ENCODE measurements at regions not wholly inside any gene's neighbourhood (a gene's known extent, or its start where the extent isn't known, plus 50 kb on each side); places are given as distances from the start of the nearest gene placed in this dataset.

DNA sequence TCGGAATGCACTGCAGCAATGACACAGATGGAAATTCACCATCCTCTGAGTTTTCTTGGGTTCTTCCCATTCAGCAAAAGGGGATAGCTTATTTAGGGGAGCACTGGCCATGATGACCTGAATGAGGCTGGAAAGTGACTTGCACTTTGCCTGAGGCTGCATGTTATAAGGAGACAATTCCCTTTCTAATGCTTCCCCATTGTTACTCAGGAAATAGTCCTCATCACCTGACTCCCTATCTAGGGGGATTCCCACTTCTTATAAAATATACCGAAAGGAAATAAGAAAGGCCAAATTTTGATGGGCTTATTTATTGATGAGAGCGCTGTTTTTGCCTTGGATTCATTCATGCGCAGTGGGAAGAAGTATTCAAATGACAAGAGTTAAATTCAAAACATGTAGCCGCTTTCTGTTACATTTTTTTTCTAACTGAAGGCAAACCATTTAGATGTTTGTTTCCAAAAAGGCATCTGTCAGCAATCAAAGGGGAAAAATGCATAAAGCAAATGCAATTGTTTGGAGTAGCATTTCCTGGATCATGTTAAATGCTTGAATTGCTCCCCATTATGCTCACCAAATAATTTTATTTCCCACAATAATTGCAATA, 220.3 kb upstream of the NFIA start:
- DNase-seq (ENCODE audit: extremely low spot score): no peak
- POLR2A ChIA-PET: no interaction called here
- TF ChIP-seq CTCF (IDR thresholded peaks at IDR 0.05; ENCODE audit: control extremely low read depth, extremely low read depth, low read depth, missing control alignments): no peak
- CTCF ChIA-PET: no interaction called here

DNA sequence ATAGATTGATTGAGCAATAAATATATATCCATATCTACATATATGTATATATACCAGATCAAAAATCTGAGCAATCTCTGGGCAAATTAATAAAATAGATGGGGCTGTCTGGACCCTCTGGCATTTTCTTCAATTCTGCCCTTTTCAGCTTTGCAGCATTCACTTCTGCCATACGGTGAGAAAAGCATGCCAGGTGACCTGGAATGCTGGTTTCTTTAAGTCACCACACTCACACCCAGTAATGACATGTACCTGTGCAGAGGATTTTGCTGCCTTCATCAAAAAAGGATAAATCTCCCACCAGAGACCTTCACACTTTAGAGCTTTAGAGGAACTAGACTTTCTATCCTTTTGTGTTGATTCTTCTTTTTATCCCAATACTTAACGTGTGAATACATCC, 223.2 kb upstream of the NFIA start:
- no peak for TF ChIP-seq CTCF (IDR thresholded peaks at IDR 0.05; ENCODE audit: control extremely low read depth, extremely low read depth, low read depth, missing control alignments)
- ChIA-PET CTCF (interaction anchor here (1.4 kb wide), 1 partner anchor 13 kb away, joined by 4 read pairs; no protein-coding TSS in a partner anchor), POLR2A (no interaction called here)
- DNase-seq (ENCODE audit: extremely low spot score): no peak

DNA sequence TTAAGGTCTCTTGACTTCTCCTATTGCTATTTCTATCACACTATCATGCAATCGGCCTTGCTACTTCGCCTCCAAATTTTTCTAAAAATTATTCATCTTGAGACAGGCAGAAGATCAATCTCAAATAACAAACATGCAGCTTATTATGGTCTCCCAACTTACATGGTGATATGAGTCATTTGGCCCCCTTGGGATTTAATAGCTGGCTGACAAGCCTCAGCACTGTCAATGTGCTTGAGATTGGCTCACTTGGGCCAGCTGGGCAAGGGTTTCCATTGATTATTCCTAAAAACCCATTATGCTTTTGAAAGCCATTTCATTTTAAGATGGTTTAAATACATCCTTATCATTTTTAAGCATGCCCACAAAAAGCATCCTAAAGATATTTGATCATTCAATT, 224.5 kb upstream of the NFIA start:
- no peak for DNase-seq (ENCODE audit: extremely low spot score)
- POLR2A ChIA-PET: no interaction called here
- TF ChIP-seq CTCF (IDR thresholded peaks at IDR 0.05; ENCODE audit: control extremely low read depth, extremely low read depth, low read depth, missing control alignments): no peak
- CTCF ChIA-PET: interaction anchor here (1.7 kb wide), 1 partner anchor 9 kb away, joined by 5 read pairs; no protein-coding TSS in a partner anchor

- no peak for TF ChIP-seq CTCF (IDR thresholded peaks at IDR 0.05; ENCODE audit: control extremely low read depth, extremely low read depth, low read depth, missing control alignments)
- ChIA-PET POLR2A (no interaction called here), CTCF (interaction anchor here (0.9 to 1.3 kb wide), 3 partner anchors 193 to 738 kb away, joined by 3 to 4 read pairs (median 3); no protein-coding TSS in a partner anchor)
- no peak for DNase-seq (ENCODE audit: extremely low spot score)
Observed at GRCh38 chr1:60850084-60850483, 232.3 kb upstream of the NFIA start.

- CTCF ChIA-PET: interaction anchor here (1.0 to 1.7 kb wide), 6 partner anchors 9 to 739 kb away, joined by 3 to 6 read pairs (median 4); no protein-coding TSS in a partner anchor
- no peak for TF ChIP-seq CTCF (IDR thresholded peaks at IDR 0.05; ENCODE audit: control extremely low read depth, extremely low read depth, low read depth, missing control alignments)
- POLR2A ChIA-PET: no interaction called here
- no peak for DNase-seq (ENCODE audit: extremely low spot score)
Observed at GRCh38 chr1:60849401-60849800, 233.0 kb upstream of the NFIA start.

DNA sequence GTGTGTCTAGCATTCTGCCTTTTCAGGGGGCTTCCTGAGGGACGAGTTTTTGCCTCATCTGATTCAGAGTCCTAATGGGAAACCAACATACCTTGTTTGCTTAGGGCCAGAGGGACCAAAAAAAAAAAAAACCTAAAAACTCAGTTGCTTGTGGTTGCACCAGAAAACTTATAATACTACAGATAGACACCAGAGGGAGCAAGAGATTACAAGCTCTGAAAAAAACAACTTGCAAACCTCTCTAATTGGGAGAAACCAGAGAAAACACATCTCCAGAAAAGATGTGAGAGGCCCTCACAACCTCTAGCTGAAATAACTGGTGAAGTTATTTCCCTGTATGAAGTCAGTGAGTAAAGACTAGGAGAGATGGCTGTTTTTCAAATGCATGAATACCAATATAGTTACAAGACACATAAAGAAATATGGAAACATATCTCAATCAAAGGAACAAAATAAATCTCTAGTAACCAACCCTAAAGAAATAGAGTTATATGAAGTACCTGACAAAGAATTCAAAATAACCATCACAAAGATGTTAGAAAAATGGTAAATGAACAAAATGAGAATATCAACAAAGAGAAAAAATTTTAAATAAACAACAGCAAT, 233.7 kb upstream of the NFIA start:
- CTCF ChIA-PET: interaction anchor here (0.6 to 1.9 kb wide), 12 partner anchors 9 to 1003 kb away, joined by 3 to 7 read pairs (median 4); no protein-coding TSS in a partner anchor
- DNase-seq (ENCODE audit: extremely low spot score): no peak
- POLR2A ChIA-PET: no interaction called here
- TF ChIP-seq CTCF (IDR thresholded peaks at IDR 0.05; ENCODE audit: control extremely low read depth, extremely low read depth, low read depth, missing control alignments): peak; percentile 33
